ENCODE measurements at regions not wholly inside any gene's neighbourhood (a gene's known extent, or its start where the extent isn't known, plus 50 kb on each side); places are given as distances from the start of the nearest gene placed in this dataset.
"Not testable (repeated sequence)": the region's sequence is repeated elsewhere in the genome, so short reads cannot be mapped to it uniquely, and the experiment has no call there.

- DNase-seq (ENCODE audit: low read depth in 2 of 2) = no peak
Measured at GRCh38 chr12:46492471-46493085, 120.0 kb upstream of the SLC38A2 start.

DNA sequence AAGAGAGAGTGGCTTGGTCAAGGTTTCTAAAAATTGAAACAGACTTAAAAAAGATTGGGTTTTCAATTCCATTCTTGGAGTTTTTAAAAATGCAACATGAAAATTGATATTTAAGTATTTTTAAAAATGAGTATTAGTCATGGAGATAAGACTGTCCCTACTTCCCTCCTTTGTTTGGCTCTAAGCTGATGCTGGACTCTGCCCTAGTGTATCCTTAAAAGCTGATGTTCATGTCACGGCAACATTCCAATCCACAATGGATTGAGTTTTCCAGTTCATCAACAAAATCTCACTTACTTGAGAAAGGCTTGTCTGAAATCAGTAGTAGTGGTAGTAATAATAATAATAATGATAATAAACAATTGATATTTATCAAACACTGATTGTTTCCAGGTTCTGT is 119.0 kb upstream of the SLC38A2 start:
- DNase-seq (ENCODE audit: low read depth in 2 of 2) = no peak

DNA sequence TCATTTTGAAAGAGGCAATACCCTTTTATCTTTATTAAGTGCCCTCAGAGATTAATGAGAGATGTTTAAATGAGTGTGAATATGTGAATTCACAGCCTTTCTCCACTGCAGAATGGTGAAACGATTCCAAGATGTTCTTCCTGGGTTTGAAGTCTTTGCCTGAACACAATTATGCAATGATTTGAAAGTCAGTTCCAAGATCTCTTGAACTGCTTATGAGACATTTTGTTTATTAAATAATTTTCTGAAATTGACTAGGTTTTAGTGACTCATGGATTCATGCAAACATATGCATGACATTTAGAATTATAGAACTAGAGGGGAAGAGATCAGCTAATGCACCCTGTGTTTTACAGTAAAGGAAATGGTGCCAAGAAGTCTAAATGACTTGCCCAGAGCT is 118.1 kb upstream of the SLC38A2 start:
- no peak for DNase-seq (ENCODE audit: low read depth in 2 of 2)

DNA sequence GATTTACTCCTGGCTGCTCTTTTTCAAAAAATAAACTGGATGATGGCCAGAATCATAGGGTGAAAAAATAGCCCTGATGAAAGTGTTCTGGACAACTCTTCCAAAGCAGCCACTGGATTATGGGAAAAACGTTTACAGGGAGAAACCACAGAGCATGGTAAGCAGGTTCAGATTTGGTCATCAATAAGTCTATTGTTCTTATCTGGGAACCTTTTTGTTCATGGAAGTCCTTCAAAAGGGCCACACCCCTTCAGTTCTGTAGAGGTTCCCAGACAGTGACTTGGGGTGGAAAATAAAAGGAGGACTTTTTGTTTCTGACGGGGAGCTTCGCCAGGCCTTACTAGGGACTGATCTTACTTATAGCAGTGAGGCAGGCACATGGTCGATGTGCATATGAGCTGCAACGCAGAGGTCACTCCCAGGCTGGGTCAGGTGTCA is 117.4 kb upstream of the SLC38A2 start:
- no peak for DNase-seq (ENCODE audit: low read depth in 2 of 2)

DNA sequence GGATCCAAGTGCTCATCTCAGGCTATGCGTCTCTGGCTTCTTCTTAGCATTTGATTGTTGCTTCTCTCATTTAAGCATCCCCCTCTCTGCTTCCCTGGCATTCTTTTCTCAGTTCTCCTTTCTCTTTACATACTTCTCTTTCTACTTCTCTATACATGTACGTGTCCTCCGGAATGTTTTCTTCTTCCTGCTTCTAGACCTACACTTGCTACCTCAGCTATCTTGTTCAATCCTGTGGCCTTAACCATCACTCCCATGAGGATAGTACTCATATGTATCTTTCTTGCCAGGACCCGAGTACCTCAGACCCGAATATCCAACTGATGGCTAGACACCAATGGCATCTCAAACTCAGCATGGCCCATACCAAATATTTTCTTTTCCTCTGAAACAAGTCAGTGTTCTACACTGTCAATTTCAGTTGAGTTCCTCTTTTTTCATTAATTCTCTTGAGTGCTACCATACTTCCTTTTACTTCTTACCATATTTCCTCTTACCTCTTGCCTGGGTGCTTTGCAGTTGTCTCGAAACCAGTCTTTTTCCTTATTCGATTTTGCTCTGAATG is 115.1 kb upstream of the SLC38A2 start:
- DNase-seq (ENCODE audit: low read depth in 2 of 2) = no peak

DNA sequence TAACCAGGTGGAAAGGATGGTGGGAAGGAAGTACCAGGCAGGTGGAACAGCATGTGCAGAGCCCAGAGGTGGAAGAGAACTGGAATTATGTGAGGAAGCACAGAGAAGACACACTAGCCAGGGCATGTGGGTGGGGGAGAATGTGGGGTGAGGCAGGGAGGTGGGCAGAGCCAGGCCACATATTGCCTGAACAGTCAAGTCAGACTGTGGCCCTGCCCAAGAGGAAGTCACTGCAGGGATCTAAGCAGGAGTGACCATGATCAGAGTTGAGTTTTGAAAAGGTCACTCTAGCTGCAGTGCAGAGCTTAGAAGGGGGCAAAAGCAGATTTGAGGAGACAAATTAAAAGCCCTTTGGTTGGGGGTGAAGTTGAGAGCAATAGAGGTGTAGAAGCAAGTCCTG is 114.0 kb upstream of the SLC38A2 start:
- no peak for DNase-seq (ENCODE audit: low read depth in 2 of 2)

DNA sequence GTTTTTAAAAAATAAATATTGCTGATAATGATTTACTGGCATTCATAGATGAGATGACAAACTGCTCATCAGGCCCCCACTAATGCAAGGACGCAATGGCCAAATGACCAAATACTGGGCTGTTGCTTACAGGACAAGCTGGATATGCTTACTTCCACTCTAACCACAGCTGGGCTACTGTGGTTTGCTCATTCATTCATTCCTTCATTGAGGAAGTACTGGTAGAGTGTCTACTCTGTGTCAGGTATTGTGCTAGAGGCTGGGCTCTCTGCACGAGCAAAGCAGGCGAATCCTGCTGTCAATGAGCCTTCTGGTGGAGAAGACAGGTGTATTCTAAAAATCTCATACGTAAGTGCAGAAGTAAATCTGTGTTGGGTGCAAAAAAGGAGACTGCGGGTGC is 113.3 kb upstream of the SLC38A2 start:
- no peak for DNase-seq (ENCODE audit: low read depth in 2 of 2)

GRCh38 chr12:46484396-46485061 is 112.0 kb upstream of the SLC38A2 start:
- DNase-seq (ENCODE audit: low read depth in 2 of 2) = no peak

DNA sequence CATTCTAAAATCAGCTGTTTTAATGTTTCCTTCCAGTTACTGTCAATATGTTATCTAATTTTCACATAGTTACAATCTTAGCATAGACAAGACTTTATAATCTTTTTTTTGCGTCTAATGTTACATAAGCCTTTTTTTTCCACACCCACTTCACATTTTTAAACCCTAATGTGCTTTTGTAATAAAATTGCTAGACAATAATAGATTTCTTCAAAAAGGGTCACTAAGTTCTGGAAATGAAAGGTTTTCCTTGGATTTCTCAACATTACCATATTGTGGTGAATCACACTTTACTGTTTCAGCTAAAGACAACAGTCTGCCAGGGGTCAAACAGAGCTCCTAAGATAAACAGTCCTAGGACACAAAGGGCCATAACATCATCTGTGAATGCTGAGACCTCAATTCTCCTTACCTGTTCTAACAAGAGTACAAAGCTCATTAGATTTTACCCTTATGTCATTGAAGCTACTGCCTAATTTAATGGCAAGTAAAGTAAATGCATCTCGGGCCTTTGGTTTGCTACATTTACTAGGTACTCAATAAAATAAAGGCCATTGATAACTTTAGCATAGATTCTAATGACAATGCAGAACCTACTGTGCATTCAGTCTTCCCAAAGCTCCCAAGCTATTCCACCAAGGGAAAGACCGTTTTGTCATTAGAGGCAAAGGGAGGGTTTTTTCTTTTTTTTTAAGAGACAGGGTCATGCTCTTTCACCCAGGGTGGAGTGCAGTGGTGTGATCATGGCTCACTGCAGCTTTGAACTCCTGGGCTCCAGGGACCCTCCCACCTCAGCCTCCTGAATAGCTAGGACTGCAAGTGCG is 111.2 kb upstream of the SLC38A2 start:
- no peak for DNase-seq (ENCODE audit: low read depth in 2 of 2)

GRCh38 chr12:46480724-46481123 is 108.2 kb upstream of the SLC38A2 start:
- DNase-seq (ENCODE audit: low read depth in 2 of 2) = no peak

- DNase-seq (ENCODE audit: low read depth in 2 of 2) = no peak
Measured at GRCh38 chr12:46480316-46480715, 107.7 kb upstream of the SLC38A2 start.

DNA sequence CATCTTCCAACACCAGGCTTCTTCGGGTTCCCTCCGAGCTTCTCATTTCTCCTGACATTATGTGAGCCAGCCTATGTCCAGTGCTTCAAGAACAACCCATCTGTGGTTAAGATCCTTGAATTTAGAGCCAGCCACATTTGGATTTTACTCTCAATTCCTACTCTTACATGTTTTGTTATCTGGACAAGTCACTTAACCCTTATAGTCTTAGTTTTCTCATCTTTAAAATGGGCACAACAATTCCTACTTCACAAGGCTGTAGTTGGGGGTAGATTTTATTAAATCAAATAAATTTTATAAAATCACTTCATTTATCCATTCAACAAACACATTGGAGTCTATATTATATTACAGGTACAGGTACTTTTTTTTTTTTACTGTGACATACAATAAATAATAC is 105.5 kb upstream of the SLC38A2 start:
- DNase-seq (ENCODE audit: low read depth in 2 of 2) = no peak

DNA sequence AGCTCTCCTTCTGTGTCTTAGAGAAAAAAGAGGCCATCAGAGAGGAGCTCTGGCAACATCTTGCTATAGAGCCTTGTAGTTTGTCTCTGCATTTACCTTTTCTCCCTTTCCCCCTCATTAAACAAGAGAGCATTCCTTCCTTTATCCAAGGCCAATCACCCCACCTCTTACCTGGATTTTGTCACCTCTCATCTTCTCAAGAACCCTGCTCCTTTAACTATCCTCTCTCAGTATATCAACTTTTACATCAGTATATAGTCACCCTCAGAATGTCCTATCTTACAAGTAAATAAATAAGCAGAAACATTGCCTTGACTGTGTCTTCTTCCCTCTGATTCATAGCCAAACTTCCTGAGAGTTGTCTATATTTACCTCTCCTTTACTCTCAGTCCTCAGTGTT is 105.0 kb upstream of the SLC38A2 start:
- DNase-seq (ENCODE audit: low read depth in 2 of 2) = no peak

DNA sequence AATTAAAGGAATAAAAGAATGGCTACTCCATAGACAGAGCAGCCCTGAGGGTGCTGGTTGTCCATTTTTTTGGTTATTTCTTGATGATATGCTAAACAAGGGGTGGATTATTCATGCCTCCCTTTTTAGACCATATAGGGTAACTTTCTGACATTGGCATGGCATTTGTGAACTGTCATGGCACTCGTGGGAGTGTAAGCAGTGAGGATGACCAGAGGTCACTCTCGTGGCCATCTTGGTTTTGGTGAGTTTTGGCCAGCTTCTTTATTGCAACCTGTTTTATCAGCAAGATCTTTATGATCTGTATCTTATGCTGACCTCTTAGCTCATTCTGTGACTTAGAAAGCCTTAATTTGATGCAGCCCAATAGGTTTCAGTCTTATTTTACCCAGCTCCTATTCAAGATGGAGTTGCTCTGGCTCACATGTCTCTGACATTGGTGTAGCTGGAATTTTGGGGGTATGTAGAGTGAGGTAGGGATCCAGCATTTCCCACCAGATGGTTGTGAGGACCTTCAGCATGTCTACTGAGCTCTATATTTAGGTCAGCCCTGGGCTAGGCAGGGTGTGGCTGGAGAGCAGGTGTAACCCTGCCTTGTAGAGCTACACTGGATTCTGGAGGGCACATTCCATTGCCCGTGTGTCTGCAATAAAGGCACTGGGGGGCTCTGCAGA is 103.5 kb upstream of the SLC38A2 start:
- no peak for DNase-seq (ENCODE audit: low read depth in 2 of 2)

DNA sequence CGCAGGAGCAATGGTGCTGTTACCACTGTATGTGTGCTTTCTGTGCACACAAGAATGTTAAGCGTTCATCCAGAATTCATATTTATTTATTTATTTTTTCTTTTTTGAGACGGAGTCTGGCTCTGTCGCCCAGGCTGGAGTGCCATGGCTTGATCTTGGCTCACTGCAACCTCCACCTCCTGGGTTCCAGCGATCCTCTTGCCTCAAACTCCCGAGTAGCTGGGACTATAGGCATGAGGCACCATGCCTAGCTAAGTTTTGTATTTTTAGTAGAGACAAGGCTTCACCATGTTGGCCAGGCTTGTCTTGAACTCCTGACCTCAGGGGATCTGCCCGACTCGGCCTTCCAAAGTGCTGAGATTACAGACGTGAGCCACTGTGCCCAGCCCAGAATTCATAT is 101.8 kb upstream of the SLC38A2 start:
- DNase-seq (ENCODE audit: low read depth in 2 of 2) = not testable (repeated sequence)

DNA sequence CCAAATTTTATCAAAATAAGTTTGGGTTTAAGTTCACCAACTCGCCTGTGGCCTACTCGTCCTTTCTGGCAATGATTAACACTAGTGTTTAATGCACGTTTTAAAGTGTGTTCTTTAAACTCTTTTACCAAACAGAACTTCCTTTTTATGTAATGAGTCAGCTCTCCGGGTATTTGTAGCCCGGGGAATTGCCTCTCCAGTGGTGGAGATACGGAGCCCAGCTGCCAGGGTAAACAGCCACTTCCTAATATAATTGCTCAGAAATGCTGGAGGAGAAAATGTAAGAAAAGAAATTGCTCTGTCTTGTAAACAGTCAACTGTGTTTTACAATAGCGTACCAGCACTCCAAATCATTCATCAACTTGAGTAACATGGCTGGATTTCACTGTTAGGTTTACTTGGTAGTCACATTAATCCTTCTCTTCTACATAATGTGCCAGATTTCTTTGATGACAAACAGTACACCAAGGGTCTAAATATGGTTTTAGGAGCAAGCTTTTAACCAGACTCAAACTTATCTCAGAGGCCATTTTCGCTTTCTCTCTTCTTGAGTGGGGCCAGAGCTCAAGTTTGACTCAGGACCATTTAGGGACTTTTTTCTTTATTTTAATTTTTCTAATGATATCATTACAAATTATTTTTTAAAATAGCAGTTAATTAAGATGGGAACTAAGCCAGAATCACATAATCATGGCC is 101.2 kb upstream of the SLC38A2 start:
- no peak for DNase-seq (ENCODE audit: low read depth in 2 of 2)

- DNase-seq (ENCODE audit: low read depth in 2 of 2) = no peak
Measured at GRCh38 chr12:46472893-46473633, 100.5 kb upstream of the SLC38A2 start.

DNA sequence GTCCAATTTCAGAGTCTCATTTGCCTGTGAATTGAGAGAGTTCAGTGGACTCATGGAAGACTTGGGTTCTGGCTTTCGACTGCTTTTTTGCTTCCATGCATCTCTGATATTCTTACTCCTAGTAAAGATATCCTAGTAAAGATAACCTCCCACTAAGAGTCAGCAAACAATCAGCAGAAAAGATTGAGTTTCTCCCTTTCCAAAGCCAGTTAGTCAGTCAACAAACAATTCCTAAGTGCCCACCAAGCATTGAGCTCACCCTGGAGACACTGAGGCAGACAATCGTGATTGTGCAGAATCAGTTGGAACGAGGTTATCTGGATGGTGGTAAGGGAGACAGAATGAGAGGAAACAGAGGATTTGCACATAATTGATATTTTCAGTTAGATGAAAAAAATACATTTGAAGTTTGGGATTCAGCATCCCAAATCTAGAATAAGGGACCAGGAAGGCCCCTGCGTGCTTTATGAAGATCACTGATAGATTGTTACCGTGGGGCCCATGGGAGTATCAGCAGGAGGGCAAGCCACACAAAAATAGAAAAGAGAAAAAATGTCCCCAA is 99.7 kb upstream of the SLC38A2 start:
- no peak for DNase-seq (ENCODE audit: low read depth in 2 of 2)

GRCh38 chr12:46471404-46471803 is 98.8 kb upstream of the SLC38A2 start:
- DNase-seq (ENCODE audit: low read depth in 2 of 2) = no peak

DNA sequence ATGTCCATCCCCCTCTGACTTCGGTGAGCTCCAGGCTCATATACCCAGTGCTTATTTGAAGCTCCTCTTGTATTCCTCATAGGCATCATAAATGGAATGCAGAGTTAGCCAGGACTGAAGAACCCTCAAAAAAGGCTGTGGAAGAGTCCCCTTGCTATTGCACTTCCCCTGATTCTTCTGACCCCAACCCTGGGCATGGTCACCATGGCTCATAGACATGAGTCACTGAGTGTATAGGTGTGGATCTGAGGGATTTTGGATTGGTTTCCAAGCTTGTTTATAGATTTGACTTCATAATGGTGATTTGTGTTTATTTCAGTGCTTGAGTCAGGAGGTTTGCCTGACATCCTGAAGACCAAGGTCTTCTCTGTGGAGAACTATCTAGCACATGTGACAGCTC is 98.4 kb upstream of the SLC38A2 start:
- DNase-seq (ENCODE audit: low read depth in 2 of 2) = no peak
